LNCAP (cell line): ENCODE measurements at regions not wholly inside any gene's neighbourhood (a gene's known extent, or its start where the extent isn't known, plus 50 kb on each side); places are given as distances from the start of the nearest gene placed in this dataset.

Source experiments
- CTCF ChIP-seq: fragments of 450-650 bp; IDR thresholded peaks from 2 replicates; pipeline ENCODE4 v1.5.1; 2017; ENCODE audit warnings: mild to moderate bottlenecking

GRCh38 chr2:122977580-122977979, 1047.5 kb upstream of the CNTNAP5 start:
- no peak for TF ChIP-seq CTCF

- no peak for TF ChIP-seq CTCF
These were observed 1044.4 kb upstream of the CNTNAP5 start for GRCh38 chr2:122980671-122981070.

GRCh38 chr2:122982936-122983335, 1042.2 kb upstream of the CNTNAP5 start:
- TF ChIP-seq CTCF, result no peak

- no peak for TF ChIP-seq CTCF
These were observed 1036.5 kb upstream of the CNTNAP5 start for GRCh38 chr2:122988395-122989221.

GRCh38 chr2:122993592-122993991, 1031.5 kb upstream of the CNTNAP5 start:
- TF ChIP-seq CTCF, result no peak

GRCh38 chr2:122999258-122999657, 1025.8 kb upstream of the CNTNAP5 start:
- TF ChIP-seq CTCF, result no peak

- TF ChIP-seq CTCF, result no peak
These were observed 1025.3 kb upstream of the CNTNAP5 start for GRCh38 chr2:122999821-123000220.
